T-helper 1 cell treated with Interleukin-12 subunit alpha and Interleukin-12 subunit beta and Interleukin-4 antibody, amounts not matched to agents 30 ng/mL and 1 ng/mL, for 36 hours (primary cell): ENCODE measurements at regions not wholly inside any gene's neighbourhood (a gene's known extent, or its start where the extent isn't known, plus 50 kb on each side); places are given as distances from the start of the nearest gene placed in this dataset.

ENCODE experiments used
- intact Hi-C: fragments of 100-400 bp; cut with micrococcal nuclease; formaldehyde crosslinking; loops from one replicate; pipeline ENCODE4 v1.15.1; 2024

DNA sequence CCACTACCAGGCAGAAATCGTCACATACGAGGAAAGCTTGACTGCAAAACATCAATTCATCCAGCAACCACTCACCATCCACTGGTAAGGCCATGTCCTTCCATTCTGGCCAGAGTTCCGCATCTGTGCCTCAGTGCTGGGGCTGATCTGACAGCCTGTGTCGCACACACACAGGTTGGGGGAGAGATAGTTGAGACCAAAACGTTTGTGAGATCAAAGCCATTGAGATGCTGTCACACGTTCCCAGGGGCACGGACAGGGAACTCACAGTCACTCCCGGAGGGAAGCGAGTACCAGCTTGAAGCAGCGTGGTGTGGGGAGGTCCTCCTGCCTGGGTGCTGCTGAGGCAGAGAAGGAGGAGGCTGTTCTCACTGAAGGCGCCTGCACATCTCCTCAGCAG, 458.5 kb upstream of the SALL3 start:
- intact Hi-C loops: no loop called here

DNA sequence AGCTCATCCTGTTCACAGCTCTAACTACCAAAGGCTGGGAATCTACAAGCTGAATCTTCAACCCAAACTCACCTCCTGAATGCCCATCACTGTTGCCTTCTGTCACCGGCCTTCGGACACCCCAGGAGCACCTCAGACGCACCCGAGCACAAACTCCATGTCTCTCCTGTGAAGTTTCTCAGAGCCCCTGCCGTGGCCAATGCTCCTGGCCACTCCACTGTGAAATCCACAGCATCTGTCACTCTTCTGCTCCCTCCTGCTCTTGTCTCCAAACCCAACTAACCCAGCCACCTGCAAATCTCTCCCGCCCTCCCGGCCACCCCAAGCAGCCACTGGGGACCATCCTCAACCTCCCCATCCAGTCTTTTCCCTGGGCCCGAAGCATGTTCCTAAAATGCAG, 457.9 kb upstream of the SALL3 start:
- intact Hi-C loops: no loop called here

DNA sequence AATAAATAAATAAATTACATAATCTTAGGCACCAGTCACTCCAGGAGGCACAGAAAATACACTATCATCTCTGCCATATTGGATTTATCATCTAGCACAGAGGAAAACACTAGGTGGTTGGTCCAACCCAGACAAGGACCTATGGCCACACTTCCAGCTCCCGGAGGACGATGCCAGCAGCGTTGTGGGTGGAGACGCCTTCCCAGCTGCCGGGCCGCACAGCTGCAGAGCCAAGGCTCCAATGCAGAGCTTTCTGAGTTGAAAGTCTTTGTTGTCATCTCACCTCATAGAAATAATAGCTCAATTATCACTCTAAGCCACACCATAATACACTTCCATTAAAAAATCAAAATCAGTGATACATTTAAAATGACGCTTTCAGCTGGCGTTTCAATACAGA, 457.1 kb upstream of the SALL3 start:
- intact Hi-C loops: no loop called here

DNA sequence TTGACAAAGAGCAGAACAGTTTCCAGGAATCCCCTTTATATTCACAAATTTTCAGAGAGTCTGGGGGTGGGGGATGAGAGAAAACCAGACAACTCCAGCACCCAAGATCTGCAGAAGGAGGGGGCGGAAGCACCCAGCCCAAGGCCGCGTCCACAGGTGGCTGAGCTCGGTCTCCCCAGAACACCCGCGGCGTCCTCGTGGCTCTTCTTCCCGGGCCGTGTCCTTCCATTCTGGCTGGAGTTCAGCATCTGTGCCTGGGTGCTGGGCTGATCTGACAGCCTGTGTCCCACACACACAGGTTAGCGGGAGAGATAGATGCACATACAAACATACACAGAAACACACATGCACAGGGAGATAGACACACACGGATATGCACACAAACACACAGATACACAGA, 455.8 kb upstream of the SALL3 start:
- intact Hi-C loops: no loop called here

DNA sequence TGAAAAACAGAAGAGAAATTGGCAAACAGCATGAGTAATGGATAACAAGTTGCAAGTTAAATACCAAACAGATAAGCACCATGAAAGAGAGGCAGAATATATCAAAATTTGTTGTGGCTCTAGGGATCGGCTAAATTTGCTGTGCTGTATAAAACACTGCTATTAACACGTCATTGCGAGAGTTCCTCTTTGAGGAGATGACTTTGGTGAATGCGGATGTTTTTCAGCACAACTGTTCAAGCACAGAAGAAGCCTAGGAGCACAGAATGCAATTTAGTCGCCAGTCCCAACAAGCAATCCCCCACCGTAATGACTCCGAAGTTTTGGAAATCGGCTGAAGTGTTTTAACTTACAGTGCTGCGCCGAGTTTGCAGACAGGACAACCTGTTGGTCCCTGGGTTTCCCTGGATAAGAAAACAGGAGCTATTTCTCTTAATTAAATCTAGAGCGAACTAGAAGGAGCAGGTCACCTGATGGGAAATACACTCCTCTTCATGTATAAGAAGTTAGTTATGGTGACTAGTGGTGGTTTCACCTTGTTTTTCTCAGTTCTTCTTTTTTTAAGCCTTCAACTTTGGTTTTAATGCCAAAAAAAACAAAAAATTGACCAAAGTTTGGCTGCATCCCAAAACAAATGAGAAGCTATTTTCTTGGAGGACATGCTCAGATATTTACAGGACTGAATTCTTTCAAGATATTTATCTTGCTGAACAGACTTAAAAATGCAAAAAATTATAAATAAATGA, 454.1 kb upstream of the SALL3 start:
- intact Hi-C loops: no loop called here

DNA sequence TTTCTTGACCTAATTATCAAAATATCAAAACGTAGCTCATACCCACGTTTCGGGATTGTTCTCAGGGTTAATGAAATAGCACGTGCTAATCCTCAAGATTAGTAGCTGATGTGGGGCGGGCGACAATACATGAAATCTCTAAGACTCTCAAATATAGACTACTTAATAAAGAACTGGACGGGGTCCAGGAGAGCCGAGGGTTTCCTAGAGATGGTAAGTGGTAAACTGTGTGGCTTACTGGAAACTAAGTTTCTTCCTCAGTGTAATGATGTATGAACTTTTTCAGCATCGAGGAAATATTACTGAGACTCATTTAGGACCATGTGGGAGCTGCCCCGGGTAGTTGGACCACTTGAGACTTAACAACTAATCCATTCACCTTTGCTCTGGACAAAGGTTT, 453.3 kb upstream of the SALL3 start:
- intact Hi-C loops: no loop called here

GRCh38 chr18:78526923-78527711, 452.5 kb upstream of the SALL3 start:
- intact Hi-C loops: no loop called here

- intact Hi-C loops: no loop called here
Observed at GRCh38 chr18:78527984-78528383, 451.6 kb upstream of the SALL3 start.

DNA sequence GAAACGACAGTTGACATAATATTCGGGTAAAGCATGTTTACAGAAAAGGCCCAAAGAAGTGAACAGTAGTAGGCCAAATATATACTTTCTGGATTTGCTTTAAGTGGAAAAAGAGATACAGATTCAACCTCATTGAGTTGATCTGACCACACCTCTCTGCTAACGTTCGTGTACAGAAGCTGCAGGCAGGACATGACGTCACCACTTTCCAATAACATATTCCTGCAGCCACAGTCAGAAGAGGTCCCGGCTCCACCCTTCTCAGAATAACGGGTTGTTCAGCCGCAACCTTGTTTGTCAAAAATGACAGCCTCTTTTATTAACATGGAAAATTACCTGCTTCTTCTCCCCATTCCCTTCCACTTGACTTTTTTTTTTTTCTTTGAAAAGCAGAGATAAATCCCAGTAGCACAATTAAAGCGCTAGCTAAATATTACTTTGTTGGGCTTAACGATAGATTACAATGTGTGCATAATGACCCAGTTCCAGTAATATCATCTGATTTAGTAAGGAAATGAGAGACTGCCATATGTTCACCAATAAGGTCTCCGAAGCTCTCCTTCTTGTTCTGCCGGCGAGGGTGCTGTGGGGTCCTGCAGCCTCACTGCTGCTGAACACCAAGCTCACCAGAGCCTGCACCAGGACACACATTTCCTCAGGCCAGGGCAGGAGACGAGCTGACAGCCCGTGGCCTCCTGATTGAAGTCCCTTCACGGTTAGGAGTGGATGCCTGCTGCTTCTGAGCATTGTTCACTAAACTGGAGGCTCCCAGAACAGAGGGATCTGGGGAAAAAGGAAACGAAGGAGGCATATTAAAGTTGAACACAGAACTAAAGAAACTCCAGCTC, 451.0 kb upstream of the SALL3 start:
- intact Hi-C loops: no loop called here

GRCh38 chr18:78531637-78532036, 448.0 kb upstream of the SALL3 start:
- intact Hi-C loops: no loop called here

GRCh38 chr18:78538669-78539440, 440.8 kb upstream of the SALL3 start:
- intact Hi-C loops: no loop called here

- intact Hi-C loops: no loop called here
Observed at GRCh38 chr18:78540636-78541529, 438.7 kb upstream of the SALL3 start.

DNA sequence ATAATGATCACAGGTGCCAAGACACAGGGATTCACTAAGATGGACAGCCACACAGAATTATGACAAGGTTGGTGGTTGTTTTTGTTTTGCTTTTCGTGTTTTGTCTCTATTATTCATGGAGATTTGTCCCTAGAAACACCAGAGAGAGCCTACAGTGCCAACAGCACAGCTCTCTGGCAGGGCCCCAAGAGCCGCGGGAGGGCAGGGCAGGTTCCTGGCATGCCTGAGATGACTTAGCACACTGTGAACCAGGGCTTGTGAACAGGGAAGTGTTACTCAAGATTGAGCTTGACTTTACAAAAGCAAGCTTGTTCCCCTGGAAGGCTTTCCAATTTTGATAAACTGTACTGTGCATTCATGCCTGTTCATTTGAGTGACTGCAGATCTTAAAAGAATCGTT, 437.4 kb upstream of the SALL3 start:
- intact Hi-C loops: no loop called here

DNA sequence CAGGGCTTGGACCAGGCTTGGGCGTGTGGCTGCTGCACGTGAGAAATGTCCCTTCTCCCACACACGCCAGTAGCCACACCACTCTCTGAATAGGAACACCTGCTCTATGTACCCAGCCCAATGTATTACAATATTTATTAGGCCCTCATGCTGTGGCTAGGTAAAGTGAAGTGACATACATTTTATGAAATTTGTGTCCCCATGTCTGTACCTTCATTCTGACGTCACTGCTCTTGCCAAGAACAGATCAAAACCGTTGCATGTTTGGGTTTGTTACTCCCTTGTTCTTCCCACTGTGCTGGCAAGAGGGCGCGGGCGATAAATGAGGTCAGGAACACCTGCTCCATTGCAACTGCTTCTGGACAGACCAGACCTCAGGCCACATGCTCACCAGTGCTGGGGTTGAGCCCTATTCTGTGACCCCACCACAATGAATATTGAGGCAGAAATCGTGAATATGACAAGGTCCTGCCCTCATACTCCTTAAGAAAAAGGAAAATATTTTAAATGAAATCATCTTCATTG, 436.4 kb upstream of the SALL3 start:
- intact Hi-C loops: no loop called here

GRCh38 chr18:78546281-78546680, 433.3 kb upstream of the SALL3 start:
- intact Hi-C loops: no loop called here

- intact Hi-C loops: no loop called here
Observed at GRCh38 chr18:78547817-78548216, 431.8 kb upstream of the SALL3 start.

DNA sequence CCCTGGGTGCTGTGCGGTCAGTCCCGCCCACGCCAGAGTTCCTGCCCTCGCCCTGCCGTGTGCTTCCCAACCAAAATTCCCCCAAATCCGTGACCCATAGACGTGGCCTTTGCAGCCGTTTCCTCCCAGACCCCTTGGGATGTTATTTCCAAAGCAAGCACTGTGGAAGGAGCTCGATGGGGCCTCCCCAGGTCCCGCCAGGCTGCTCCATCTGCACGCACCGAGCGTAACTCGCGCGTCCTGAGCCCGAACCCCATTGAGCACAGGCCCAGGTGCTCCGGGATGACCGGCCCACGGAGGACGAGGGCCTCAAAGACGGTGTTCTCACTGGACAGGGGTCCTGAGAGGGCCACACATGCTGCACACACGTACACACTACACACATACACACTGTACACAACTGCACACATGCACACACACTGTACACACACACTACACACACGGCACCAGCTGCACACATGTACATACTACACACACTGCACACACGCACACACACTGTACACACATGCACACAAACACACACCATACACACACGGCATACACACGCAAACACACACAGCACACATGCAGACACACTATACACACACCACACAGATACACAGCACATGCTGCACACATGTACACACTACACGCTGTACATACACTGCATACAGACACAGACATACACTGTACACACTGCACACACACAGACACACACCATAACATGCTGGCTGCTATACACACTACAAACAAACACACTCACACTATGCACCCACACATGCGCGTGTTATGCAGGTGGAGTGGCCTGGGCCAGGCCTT, 431.2 kb upstream of the SALL3 start:
- intact Hi-C loops: no loop called here

- intact Hi-C loops: no loop called here
Observed at GRCh38 chr18:78549971-78550370, 429.6 kb upstream of the SALL3 start.

DNA sequence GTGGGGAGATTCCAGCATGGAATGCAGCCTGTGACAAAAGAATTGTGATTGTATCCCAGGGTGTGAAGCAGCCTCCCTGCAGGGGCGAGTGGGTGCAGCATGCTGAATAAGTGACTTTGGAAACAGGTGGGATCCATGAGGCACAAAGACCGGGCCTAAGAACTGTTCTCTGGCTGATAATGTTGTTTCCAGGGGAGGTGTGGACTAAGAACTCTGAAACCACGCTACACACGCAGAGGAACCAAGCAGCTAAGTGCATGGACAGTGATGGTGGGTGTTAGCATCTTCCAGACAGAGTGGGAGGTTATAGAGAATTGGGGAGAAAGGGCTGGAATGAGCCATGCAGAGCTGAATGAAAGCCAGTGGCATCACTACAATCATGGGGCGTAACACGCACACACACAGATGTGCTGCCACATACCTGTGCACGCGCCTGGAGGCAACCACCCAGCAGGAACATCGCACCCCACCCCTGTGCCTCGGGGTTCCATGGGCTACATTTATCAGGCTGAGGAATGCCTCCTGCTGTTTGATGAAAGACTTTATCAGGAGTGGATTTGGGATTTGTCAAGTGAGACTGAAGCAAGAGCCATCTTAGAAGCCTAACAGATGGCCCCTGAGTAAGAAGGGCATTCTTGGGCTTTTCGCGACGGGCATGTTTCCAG, 424.5 kb upstream of the SALL3 start:
- intact Hi-C loops: no loop called here
